ENCODE measurements at regions not wholly inside any gene's neighbourhood (a gene's known extent, or its start where the extent isn't known, plus 50 kb on each side); places are given as distances from the start of the nearest gene placed in this dataset.

DNA sequence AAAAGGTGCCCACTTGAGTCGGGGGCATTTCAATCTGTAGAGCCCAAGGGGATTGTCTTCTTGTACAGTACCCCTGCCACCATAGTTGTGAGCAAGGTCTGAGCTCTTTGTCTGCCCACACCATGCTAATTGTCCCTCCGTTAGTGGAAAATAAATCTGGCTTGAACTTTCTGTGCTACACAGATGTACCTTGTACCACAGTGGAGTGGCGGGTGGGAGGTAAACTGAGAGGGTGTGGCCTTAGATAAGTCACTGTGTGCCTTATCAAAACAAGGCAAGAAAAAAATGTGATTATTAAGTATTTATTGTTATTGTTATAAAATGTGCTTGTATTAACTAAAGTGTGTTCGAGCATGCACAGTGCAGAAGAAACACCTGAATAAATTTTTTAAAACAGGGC, 242.9 kb upstream of the C2CD4B start:
- TF ChIP-seq, protein P1, sequence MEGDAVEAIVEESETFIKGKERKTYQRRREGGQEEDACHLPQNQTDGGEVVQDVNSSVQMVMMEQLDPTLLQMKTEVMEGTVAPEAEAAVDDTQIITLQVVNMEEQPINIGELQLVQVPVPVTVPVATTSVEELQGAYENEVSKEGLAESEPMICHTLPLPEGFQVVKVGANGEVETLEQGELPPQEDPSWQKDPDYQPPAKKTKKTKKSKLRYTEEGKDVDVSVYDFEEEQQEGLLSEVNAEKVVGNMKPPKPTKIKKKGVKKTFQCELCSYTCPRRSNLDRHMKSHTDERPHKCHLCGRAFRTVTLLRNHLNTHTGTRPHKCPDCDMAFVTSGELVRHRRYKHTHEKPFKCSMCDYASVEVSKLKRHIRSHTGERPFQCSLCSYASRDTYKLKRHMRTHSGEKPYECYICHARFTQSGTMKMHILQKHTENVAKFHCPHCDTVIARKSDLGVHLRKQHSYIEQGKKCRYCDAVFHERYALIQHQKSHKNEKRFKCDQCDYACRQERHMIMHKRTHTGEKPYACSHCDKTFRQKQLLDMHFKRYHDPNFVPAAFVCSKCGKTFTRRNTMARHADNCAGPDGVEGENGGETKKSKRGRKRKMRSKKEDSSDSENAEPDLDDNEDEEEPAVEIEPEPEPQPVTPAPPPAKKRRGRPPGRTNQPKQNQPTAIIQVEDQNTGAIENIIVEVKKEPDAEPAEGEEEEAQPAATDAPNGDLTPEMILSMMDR (conservative IDR thresholded peaks at IDR 0.05), result no peak
- no peak for TF ChIP-seq EZH2 (IDR thresholded peaks at IDR 0.05; ENCODE audit: low read depth)
